ENCODE measurements at regions not wholly inside any gene's neighbourhood (a gene's known extent, or its start where the extent isn't known, plus 50 kb on each side); places are given as distances from the start of the nearest gene placed in this dataset.

DNA sequence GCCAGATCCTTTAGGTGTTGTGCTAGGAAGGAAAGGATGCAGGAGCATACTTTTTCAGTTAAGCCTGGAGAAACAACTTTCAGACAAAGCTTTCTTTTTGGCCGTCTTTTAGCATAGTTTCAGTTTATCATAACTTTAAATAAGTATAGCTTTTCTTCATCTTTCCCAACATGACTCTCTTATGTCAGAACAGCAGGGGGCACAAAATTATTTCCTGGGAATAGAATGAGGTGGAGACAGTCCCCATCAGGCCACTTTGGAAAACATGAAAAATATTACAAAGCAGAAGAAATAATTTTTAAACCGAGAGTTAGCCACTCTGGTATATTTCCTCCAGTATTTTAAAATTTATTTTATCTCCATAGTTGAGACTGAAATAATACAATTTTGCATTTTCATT lies 387.6 kb downstream of the HAPSTR1 start:
- no peak for TF ChIP-seq EZH2phosphoT487 (conservative IDR thresholded peaks at IDR 0.05; ENCODE audit: low read length)
- TF ChIP-seq, protein P1, sequence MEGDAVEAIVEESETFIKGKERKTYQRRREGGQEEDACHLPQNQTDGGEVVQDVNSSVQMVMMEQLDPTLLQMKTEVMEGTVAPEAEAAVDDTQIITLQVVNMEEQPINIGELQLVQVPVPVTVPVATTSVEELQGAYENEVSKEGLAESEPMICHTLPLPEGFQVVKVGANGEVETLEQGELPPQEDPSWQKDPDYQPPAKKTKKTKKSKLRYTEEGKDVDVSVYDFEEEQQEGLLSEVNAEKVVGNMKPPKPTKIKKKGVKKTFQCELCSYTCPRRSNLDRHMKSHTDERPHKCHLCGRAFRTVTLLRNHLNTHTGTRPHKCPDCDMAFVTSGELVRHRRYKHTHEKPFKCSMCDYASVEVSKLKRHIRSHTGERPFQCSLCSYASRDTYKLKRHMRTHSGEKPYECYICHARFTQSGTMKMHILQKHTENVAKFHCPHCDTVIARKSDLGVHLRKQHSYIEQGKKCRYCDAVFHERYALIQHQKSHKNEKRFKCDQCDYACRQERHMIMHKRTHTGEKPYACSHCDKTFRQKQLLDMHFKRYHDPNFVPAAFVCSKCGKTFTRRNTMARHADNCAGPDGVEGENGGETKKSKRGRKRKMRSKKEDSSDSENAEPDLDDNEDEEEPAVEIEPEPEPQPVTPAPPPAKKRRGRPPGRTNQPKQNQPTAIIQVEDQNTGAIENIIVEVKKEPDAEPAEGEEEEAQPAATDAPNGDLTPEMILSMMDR (IDR thresholded peaks at IDR 0.05; ENCODE audit: insufficient read depth, low read length, poor library complexity, severe bottlenecking) = no peak
